ENCODE measurements at regions not wholly inside any gene's neighbourhood (a gene's known extent, or its start where the extent isn't known, plus 50 kb on each side); places are given as distances from the start of the nearest gene placed in this dataset.

- Histone ChIP-seq H3K36me3 (ENCODE audit: control insufficient read depth, low read length) (no peaks in the 10 kb centered on the region), H3K4me3 (ENCODE audit: low read length) (no peak overlapping the region), H3K79me2 (ENCODE audit: control insufficient read depth, low read length) (no peaks in the 10 kb centered on the region), H3K27ac (ENCODE audit: low read depth, low read length) (no peak overlapping the region), H3K9me3 (ENCODE audit: control insufficient read depth, insufficient read depth, low read length) (no peaks in the 10 kb centered on the region), H4K20me1 (ENCODE audit: control insufficient read depth, insufficient read depth, low read depth, low read length) (no peaks in the 10 kb centered on the region), H3K27me3 (ENCODE audit: control insufficient read depth, low read length) (no peaks in the 10 kb centered on the region), H3K4me1 (ENCODE audit: control insufficient read depth, low read length) (peaks cover 9% of the 10 kb centered on the region), H3K9me2 (replicated peaks; ENCODE audit: control insufficient read depth, low read length) (no peaks in the 10 kb centered on the region), H3K4me2 (ENCODE audit: low read length) (no peak overlapping the region), H3F3A (ENCODE audit: control insufficient read depth, insufficient read depth) (no peaks in the 10 kb centered on the region)
- no peak for TF ChIP-seq CTCF (IDR thresholded peaks at IDR 0.05; ENCODE audit: low read depth, low read length, poor library complexity, severe bottlenecking)
- TF ChIP-seq EZH2phosphoT487 (IDR thresholded peaks at IDR 0.05; ENCODE audit: borderline replicate concordance, low read length), result no peak
Measured at GRCh38 chr6:84372290-84372689, 144.8 kb upstream of the CEP162 start.

GRCh38 chr6:84371681-84372080, 144.2 kb upstream of the CEP162 start:
- H3K4me1 ChIP-seq (ENCODE audit: control insufficient read depth, low read length), result peaks cover 9% of the 10 kb centered on the region
- H3K4me2 ChIP-seq (ENCODE audit: low read length), result no peak overlapping the region
- H3K36me3 ChIP-seq (ENCODE audit: control insufficient read depth, low read length), result no peaks in the 10 kb centered on the region
- TF ChIP-seq EZH2phosphoT487 (IDR thresholded peaks at IDR 0.05; ENCODE audit: borderline replicate concordance, low read length) (no peak), CTCF (IDR thresholded peaks at IDR 0.05; ENCODE audit: low read depth, low read length, poor library complexity, severe bottlenecking) (no peak)
- no peaks in the 10 kb centered on the region for H3K27me3 ChIP-seq (ENCODE audit: control insufficient read depth, low read length)
- H4K20me1 ChIP-seq (ENCODE audit: control insufficient read depth, insufficient read depth, low read depth, low read length), result no peaks in the 10 kb centered on the region
- H3K9me2 ChIP-seq (replicated peaks; ENCODE audit: control insufficient read depth, low read length), result no peaks in the 10 kb centered on the region
- no peak overlapping the region for H3K27ac ChIP-seq (ENCODE audit: low read depth, low read length)
- no peak overlapping the region for H3K4me3 ChIP-seq (ENCODE audit: low read length)
- no peaks in the 10 kb centered on the region for H3K79me2 ChIP-seq (ENCODE audit: control insufficient read depth, low read length)
- no peaks in the 10 kb centered on the region for H3F3A ChIP-seq (ENCODE audit: control insufficient read depth, insufficient read depth)
- no peaks in the 10 kb centered on the region for H3K9me3 ChIP-seq (ENCODE audit: control insufficient read depth, insufficient read depth, low read length)

GRCh38 chr6:84362193-84362821, 134.9 kb upstream of the CEP162 start:
- no peaks in the 10 kb centered on the region for H3K4me1 ChIP-seq (ENCODE audit: control insufficient read depth, low read length)
- no peaks in the 10 kb centered on the region for H3F3A ChIP-seq (ENCODE audit: control insufficient read depth, insufficient read depth)
- no peaks in the 10 kb centered on the region for H3K9me2 ChIP-seq (replicated peaks; ENCODE audit: control insufficient read depth, low read length)
- no peaks in the 10 kb centered on the region for H3K79me2 ChIP-seq (ENCODE audit: control insufficient read depth, low read length)
- no peaks in the 10 kb centered on the region for H3K36me3 ChIP-seq (ENCODE audit: control insufficient read depth, low read length)
- no peaks in the 10 kb centered on the region for H3K27me3 ChIP-seq (ENCODE audit: control insufficient read depth, low read length)
- H3K4me2 ChIP-seq (ENCODE audit: low read length), result no peak overlapping the region
- H3K4me3 ChIP-seq (ENCODE audit: low read length), result no peak overlapping the region
- no peaks in the 10 kb centered on the region for H4K20me1 ChIP-seq (ENCODE audit: control insufficient read depth, insufficient read depth, low read depth, low read length)
- no peak for TF ChIP-seq CTCF (IDR thresholded peaks at IDR 0.05; ENCODE audit: low read depth, low read length, poor library complexity, severe bottlenecking)
- TF ChIP-seq EZH2phosphoT487 (IDR thresholded peaks at IDR 0.05; ENCODE audit: borderline replicate concordance, low read length), result no peak
- no peak overlapping the region for H3K27ac ChIP-seq (ENCODE audit: low read depth, low read length)
- H3K9me3 ChIP-seq (ENCODE audit: control insufficient read depth, insufficient read depth, low read length), result no peaks in the 10 kb centered on the region
